ENCODE measurements at regions not wholly inside any gene's neighbourhood (a gene's known extent, or its start where the extent isn't known, plus 50 kb on each side); places are given as distances from the start of the nearest gene placed in this dataset.

DNA sequence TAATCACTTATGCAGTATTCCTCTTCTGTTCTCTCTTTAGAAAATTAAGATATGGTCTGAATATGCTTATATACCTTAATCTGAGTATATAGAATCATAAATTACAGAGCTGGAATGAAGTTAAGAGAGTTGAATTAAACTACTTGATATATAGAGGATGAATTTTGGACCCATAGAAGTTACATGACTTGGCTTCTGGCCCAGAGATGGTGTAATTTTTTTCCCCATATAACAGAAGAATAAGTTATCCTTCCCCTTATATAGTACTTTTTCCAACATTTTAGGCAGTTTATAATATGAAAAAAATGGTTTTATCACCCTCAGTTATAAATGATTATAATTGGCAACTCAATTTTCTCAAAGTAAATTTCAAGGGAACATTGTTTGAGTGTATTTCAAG, 616.3 kb downstream of the TBC1D4 start:
- no peak for DNase-seq

DNA sequence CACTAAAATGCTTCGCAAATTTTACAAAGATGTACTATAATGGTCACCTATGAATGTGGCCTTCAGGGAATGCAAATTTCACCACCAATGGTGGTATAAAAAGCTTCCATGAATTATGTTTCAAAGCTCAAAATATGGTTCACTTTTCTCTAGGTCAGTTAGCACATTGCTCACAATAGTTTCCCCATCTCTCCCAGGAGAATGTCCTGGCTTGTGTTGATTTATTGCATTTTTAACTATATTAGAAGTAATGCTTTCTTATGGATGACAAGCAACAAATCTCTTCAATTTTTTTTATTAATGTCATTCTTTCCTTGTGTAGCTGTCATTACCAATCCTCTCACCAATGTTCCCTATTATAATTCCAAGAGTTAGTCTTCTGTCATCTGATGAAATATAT, 621.2 kb downstream of the TBC1D4 start:
- DNase-seq, result no peak

DNA sequence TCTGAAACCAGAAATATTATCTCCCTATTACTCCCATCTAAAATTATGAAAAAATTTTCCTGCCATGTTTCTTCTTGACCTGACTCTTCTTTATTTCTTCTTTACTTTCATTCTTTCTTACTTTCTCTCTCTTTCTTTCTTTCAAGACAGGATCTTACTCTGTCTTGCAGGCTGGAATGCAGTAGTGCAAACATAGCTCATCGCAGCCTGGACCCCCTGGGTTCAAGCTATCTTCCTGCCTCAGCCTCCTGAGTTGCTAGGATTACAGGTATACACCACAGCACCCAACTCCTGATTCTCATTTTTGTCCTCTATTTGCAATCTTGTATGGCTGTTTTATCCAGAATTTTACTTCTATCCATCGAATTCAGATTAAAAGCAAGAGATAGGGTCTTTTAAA, 631.1 kb downstream of the TBC1D4 start:
- no peak for DNase-seq

DNA sequence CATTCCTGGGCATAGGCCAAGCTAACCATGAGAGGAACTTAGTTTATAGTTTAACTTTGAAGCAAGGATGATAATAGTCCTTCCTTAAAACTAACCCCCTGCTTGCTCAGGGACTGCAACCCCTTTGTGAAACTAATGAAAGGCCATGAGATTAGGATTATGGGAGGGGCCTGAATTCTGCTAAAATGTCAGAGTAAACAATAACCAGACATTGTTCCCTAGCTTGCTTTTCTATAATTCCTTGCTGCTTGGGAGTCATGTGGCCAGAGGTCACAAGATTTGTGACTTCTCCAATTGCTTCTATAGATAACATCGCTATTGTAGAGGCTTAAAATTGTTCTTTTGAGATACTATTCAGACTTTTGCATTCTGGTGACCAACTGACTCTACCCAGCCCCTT, 634.0 kb downstream of the TBC1D4 start:
- no peak for DNase-seq

DNA sequence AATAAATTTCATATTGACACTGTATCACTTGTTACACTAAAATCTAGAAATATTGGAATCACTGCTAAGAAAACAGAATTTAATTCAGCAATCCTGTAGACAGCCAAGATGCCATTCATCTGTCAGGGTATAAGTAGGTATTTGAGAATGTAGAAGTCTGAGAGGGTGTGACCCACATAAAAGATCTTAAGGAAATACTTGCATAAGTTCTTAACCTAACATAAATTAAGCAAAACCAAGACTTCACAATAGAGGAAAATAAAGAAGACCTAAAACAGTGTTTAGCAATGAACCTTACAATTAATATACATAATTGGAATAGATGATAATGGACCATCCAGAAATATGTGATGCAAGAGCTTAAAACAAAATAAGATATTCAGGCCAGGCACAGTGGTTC, 636.2 kb downstream of the TBC1D4 start:
- no peak for DNase-seq

DNA sequence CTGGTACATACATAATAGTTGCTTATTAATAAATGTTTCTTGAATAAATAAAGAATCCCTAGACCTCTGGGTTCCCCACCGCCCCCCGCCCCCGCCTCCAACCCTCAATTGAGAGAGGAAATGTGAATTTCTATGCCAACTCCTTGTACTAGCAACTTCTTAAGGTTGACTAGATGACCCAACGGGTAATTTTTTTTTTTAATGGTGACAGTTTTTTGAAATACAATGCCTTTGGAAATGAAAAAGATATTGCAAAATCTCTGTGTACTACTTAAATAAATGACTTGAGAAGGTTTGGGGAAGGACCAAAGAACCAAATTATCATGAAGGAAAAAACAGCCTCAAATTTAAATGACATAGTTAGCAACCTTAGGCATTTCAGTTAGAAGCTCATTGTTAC, 640.3 kb downstream of the TBC1D4 start:
- no peak for DNase-seq

DNA sequence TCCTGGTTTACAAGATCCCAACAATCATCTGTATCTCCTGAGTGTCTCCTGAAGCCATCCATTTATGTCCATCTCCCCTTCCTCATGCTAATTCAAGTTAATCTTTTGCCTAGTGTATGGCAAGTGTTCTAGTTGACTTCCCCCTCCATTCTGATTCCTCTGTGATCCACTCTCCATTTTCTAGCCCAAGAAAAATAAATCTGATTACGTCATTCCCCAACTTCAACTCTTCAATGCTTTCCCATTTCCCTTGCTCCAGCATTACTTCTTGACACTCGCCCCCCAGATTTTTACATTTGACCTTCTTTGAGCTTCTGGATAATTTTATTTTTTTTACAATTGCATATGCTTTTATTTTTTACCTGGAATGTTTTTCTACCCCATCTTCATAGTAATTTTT, 640.8 kb downstream of the TBC1D4 start:
- no peak for DNase-seq

DNA sequence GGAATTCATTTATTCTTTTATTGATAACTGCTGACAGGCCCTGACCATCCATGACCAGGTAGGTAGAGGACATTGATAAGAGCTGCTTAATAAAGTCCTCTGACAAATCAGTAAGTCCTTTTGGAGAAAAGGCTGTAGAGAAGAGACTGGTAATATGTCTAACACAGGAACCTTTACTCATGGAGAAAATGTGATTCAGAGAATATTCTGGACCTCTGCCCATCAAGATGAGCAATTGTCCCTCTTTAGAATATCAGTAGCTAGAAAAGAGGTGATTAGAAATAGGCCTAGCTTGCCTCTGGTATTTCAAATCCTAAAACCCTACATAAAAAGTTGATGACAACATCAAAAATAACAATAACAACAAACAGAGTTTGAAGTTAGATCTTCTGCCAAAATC, 642.3 kb downstream of the TBC1D4 start:
- no peak for DNase-seq

DNA sequence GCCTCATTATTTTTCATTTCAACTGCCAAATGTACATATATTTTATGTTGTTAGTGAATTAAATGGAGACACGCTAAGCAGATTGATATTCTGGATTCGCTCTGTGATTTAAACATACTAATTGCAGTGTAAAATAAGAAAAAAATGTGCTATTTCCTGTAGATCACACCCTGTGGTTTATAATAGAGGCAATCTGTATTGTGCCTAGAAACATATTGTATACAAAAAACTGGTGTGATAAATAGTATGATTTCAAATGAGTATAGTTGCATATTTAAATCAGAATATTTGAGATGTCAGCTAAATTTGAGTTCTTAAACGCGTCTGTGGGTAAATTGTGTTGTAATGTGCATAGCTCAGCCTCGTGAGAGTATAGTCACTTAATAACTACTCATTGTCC, 643.9 kb downstream of the TBC1D4 start:
- no peak for DNase-seq

DNA sequence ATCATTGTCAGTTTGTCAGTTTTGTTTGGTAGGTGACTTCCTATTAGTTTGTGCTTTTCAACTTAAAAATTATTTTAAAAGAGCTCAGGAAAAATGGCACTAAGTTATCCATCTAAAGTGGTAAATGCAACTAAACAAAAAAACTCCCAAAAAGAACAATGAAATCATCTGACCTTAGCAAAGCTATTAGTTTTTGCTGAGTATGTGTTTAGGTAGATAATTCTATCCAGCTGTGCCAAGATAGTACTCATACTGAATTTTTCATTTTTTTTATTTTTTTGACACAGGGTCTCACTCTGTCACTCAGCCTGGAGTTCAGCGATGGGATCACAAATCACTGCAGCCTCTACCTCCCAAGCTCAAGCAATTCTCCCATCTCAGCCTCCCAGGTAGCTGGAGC, 645.3 kb downstream of the TBC1D4 start:
- no peak for DNase-seq

DNA sequence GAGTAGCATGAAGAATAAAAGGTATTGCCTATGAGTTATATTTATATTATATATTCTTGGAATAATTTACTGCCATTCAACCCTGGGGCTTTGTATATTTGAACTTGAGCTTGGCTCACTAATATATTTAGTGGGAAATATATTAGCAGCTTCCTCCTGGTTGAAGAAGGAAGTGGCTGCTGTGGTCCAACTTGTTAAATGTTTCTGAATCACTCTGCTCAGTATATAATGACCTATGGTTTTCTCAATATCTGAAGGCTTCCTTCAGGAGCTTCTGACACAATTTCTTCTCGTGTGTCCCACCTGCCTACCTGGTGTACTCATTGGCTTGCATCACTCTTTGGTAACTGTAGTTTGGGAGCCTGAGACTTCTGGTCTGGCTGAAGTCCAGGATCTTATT, 646.4 kb downstream of the TBC1D4 start:
- no peak for DNase-seq

DNA sequence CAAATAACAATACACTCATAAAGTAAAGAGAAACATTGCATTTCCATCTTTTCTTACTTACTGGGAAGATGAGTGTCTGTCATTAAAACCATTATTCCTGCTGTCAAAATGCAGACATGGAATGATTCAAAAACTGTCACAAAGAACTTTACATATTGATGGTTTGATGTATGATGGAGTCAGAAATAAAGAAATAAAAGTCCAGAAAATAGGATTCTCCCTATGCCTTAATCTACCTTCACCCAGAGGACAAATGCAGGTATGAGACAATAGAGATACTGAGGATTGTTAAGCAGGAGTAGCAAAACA, 656.1 kb downstream of the TBC1D4 start:
- DNase-seq, result no peak

DNA sequence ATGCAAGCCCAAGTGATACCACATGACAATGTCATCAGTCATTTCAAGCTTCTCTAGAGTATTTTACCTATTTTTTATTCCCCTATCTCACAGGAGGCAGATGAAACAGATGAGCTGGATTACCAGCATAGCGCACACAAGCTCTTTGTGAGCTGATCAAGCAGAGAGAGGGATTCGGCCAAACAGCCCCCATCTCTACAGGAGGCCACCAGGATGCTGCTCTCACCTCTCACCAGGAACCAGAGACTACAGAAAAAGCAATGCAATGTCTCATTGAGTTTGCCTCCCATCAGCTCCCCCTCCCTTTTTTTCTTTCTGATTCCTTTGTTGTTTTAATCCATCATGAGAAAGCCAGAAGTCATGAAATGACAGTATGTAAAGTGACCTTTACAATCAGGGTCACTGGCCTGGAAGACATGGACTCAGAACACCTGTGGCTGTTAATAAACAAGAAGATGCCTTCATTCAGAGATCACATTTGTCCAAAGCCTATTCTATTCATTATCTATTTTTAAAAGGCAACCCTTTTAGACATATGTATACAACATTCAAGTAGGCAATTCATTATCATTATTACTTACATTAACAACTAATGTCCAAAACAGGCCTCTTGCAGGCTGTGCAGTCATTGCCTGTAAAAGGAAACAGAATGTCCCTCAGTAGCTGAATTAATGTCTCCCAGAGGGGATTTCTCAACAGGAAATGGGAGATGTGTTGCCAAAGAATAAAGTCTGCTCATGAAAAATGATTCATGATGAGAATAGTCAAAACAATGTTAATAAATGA, 656.6 kb downstream of the TBC1D4 start:
- DNase-seq, result no peak

DNA sequence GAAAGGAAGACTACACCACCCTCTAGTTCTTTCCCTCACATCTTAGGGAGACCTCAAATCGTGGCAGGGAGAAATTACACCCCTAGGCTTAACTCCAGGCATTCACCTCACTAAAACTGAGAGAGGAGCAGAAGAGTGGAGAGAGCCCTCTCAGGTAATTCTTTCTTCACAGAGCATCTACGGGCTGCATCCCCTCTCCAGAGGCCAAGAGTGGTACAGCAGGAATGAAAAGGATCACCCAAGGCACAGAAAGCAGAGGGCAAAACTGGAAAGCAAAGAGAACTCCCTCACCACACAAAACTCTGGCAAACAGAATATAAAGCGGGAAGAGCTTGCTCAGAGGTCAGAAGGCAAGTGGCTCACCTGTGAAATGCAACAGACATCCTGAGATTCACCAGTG, 661.2 kb downstream of the TBC1D4 start:
- DNase-seq, result no peak

DNA sequence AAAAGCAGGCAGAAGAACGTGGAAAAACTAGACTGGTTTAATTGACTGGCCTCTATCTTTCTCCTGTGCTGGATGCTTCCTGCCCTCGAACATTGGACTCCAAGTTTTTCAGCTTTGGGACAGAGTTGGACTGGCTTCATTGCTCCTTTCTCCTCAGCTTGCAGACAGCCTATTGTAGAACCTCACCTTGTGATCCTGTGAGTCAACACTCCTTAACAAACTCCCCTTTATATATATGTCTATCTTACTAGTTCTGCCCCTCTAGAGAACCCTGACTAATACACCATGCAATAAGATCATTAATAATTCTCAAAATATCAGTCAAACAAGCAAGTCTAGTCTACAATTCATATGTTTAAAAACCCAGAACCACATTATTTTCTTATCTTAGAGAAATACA, 662.4 kb downstream of the TBC1D4 start:
- DNase-seq, result no peak

DNA sequence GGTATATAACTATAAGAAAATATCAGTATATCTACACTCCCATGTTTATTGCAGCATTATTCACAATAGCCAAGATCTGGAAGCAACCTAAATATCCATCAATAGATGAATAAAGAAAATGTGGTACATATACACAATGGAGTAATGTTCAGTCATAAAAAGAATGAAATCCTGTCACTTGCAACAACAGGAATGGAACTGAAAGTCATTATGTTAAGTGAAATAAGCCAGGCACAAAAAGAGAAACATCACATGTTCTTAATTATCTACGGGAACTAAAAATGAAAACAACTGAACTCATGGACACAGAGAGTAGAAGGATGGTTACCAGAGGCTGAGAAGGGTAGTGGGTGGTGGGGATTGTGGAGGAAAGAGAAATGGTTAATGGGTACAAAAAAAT, 665.2 kb downstream of the TBC1D4 start:
- no peak for DNase-seq

DNA sequence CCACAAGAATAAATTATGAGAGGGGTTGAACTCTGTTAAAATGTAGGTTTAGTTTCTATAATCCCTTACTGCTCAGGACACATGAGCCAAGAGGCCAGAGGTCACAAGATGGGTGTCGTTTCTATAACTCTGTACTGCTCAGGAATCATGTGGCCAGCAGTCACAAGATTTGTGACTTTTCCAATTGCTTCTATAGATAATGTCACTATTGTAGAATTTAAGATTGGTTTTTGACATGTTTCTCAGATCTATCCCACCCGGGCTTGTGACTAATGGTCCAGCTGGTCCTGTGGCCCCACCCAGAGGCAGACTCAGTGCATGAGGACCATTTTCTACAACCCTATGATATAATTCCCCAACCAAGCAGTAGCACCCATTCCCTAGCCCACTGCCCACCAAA, 662.0 kb upstream of the KLF12 start:
- no peak for DNase-seq

DNA sequence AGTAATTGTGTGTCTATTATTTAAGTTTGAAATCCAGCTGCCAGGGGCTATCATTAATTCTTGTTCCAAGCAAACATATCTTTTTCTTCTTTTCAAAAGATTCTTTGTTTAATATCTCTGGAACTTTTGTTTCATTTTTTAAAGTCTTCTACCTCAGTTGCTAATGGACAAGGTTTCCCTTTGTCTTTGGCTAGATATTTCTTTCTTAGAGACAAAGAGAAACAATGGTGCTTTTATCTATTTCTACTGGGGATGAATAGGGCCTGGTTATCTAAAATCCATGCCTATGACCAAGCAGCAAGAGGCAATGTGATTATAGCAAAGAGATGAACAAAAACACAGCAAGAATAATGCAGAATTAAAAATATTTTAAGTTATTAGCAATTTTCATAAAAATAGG, 661.3 kb upstream of the KLF12 start:
- DNase-seq, result no peak

DNA sequence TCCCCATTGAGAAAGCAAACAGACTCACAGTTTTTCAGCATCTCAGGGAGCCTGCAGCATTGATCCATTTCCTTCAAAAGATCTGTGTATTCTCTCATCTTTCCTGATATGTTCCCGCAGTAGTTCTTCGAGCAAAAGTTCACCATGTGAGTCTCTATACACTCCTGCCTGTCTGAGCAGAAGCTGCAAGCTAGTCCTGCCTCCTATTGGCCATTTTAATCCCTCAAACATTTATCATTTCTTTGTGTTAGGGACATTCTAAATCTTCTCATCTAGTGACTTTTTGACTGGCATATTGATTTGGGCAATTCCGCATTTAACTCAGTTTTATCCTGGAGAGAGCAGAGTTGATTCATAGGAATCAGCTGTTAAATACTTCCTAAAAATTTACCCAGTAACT, 660.4 kb upstream of the KLF12 start:
- no peak for DNase-seq

DNA sequence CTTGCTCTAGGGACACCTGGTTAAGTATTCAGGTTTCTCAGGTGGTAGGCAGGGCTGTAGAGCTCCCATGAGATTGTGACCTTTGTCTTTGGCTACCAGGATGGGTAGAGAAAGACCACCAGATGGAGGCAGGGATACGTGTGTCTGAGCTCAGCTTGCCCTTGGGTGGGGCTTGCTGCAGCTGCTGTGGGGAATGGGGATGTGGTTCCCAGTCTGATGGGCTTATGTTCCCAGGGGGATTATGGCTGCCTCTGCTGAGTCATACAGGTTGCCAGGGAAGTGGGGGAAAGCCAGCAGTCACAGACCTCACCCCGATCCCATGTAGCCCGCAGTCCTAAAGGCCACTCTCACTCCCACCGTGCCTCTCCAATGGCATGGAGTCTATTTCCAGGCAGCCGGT, 659.9 kb upstream of the KLF12 start:
- no peak for DNase-seq

DNA sequence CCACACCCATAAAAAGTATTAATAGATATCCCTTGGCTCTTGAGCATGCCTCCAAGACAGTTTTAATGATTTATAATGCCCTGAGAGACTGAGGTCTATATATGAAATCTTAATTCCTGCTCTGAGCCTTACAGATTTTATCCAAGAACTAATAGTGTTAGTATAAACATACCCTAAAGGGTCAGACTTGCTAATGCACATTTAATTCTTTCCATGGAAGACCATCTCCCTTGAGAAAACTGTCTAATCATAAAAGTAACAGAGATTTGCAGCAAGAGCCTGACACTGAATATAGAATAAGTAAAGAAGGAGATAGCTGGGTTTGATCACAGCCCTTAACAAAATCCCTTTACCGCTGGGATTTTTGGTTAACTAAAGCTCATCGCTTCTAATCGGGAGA, 650.8 kb upstream of the KLF12 start:
- DNase-seq, result no peak

DNA sequence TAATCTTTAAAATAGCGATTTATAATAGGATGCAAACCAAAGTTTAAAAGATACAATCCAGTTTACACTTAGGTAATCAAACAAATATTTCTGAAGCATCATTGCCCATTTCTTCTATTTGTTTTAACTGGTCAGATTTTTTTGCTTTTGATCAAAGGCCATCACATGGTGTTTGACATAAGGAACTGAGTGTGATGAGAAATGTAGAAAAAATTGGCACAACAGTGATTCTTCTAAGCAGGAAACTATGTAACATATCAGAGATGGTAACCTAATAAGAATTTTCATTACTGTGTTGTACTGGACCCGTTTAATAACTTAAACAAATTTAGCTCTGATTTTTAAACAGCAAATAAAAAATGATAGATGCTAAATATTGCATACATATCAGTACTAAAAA, 644.7 kb upstream of the KLF12 start:
- DNase-seq, result no peak

DNA sequence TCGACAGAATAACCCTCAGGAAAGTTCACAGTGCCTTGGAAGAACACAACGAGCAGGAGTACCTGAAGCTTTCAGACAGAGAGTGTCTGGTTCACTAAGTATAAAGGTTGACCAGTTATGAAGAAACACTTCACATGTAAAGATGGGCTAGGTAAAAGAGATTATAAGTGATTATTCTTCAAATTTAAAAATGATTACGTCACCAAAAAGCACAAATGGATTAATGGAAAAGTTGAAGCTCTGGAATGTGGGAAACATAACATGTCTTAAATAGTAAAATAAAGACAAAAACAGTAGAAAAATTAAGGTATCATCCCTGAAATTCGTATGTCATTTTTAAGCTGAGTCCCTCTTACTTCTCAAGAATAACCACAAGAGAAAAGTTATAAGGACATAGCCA, 643.9 kb upstream of the KLF12 start:
- no peak for DNase-seq

DNA sequence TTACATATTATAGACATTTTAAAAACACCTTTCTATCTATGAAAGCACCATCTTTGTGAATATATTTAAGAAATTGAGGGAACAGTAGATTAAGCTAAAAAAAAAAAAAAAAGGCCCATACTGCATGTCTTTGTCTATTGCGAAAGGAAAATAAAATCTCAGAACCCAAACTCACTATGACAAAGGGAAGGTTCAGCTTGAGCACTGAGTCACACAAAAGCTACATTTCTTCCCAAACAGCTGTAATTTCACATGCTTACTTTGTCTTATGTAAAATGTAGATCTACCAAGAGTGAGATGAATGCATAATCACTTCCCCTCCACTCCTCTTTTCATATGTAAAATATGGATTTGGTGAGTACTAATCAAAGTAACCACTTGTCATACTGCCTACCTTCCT, 640.1 kb upstream of the KLF12 start:
- DNase-seq, result no peak

DNA sequence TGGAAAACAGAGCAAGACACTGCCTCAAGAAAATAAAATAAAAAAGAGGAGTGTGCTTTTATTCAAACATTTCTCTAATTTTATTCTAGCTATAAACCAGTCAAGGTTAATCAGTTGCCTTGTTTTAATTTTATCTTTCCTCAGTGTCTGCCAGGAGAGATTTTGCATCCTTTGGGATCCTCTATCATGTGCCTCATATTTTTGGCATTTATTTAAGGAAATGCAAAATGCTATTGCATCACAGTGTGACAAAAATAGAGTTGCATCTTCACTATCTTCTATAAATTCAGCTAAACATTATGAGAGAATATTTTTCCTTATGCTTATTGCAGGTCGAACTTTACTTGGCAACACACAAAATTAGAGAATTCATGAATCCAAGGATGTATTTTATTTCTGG, 639.0 kb upstream of the KLF12 start:
- DNase-seq, result no peak

DNA sequence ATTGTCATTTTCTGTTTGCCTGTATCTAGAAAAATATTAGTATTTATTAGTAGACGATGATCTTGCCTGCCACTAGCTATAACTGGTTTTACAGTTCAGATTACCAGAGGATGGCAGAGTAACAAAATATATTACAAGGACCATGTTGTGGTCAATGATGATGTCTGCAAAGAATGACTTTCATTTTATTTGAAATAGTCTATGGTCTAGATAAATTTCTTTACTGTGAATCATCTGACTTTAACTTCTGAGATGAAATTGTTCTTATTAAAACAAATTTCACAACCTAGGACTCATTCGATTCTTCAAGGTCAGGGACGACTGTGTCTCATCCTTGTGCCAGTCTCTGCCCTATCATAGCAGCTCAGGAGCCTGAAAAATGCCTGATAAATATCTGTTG, 637.8 kb upstream of the KLF12 start:
- DNase-seq, result no peak

Data from cerebellar nuclear complex (tissue), 1 donor.